ENCODE measurements at regions not wholly inside any gene's neighbourhood (a gene's known extent, or its start where the extent isn't known, plus 50 kb on each side); places are given as distances from the start of the nearest gene placed in this dataset.

- no peak overlapping the region for H3K9ac ChIP-seq (ENCODE audit: control insufficient read depth, extremely low read depth, insufficient read depth, low read length)
- no peaks in the 10 kb centered on the region for H3K27me3 ChIP-seq (ENCODE audit: control insufficient read depth, extremely low read depth, insufficient read depth, low read length)
- no peak overlapping the region for H3K4me2 ChIP-seq (ENCODE audit: control insufficient read depth, extremely low read depth, insufficient read depth, low read depth, low read length)
- H3K27ac ChIP-seq (ENCODE audit: control insufficient read depth, insufficient read depth, low read length), result no peak overlapping the region
- FAIRE-seq (no peak), DNase-seq (ENCODE audit: low read depth, low spot score) (no peak)
- no peak for TF ChIP-seq EZH2 (IDR thresholded peaks at IDR 0.05; ENCODE audit: low read length)
- TF ChIP-seq CTCF (optimal IDR thresholded peaks at IDR 0.05 in 1 of 3, IDR thresholded peaks at IDR 0.05 in 1 of 3, conservative IDR thresholded peaks at IDR 0.05 in 1 of 3; ENCODE audit: extremely low read depth in 1 of 3, insufficient read depth in 2 of 3, low read length in 3 of 3), result no peak
- H4K20me1 ChIP-seq (ENCODE audit: control insufficient read depth, extremely low read depth, insufficient read depth, low read length), result no peaks in the 10 kb centered on the region
- no peak overlapping the region for H2AFZ ChIP-seq (ENCODE audit: control insufficient read depth, low read length)
- dilution Hi-C loops (cut with MboI; ENCODE audit: extremely low pct_ligation_motif_present, low sequenced_read_pairs), result no loop called here
- no peaks in the 10 kb centered on the region for H3K79me2 ChIP-seq (ENCODE audit: control insufficient read depth, insufficient read depth, low read length)
- no peaks in the 10 kb centered on the region for H3K36me3 ChIP-seq (ENCODE audit: control insufficient read depth in 2 of 2, extremely low read depth in 1 of 2, insufficient read depth in 2 of 2, low read length in 2 of 2)
- H3K9me3 ChIP-seq (ENCODE audit: control insufficient read depth, low read depth, low read length), result no peaks in the 10 kb centered on the region
- no peaks in the 10 kb centered on the region for H3K4me1 ChIP-seq (ENCODE audit: control insufficient read depth, extremely low read depth, insufficient read depth, low read length)
- no peak overlapping the region for H3K4me3 ChIP-seq (ENCODE audit: control insufficient read depth in 2 of 3, extremely low read depth in 1 of 3, insufficient read depth in 2 of 3, low read depth in 1 of 3, low read length in 3 of 3)
- H3K9me1 ChIP-seq (ENCODE audit: control insufficient read depth, extremely low read depth, insufficient read depth, low read length), result no peaks in the 10 kb centered on the region
Measured at GRCh38 chr3:78274475-78275065, 1234.7 kb downstream of the ROBO2 start.

DNA sequence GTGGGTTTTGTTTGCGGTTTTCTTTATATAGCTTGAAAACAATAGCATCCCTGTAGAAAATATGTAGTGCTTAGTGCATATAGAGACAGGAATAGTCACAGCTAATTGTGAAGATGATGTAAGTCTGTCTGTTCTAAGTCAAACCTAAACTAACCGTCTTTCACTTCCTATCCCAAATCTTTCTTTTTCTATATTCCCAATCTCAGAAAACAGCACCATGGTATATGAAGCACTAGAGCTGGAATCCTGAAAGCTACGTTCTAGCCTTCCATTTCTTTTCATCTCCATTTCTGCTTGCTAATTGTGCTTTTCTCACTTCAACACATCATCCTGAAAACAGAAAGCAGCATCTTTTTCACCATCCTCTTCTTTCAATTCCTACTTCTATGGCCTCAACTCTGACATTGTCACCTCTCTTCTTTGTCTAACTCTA is 1235.5 kb downstream of the ROBO2 start:
- DNase-seq (ENCODE audit: low read depth, low spot score) (no peak), FAIRE-seq (no peak)
- no peaks in the 10 kb centered on the region for H4K20me1 ChIP-seq (ENCODE audit: control insufficient read depth, extremely low read depth, insufficient read depth, low read length)
- no peaks in the 10 kb centered on the region for H3K4me1 ChIP-seq (ENCODE audit: control insufficient read depth, extremely low read depth, insufficient read depth, low read length)
- no peaks in the 10 kb centered on the region for H3K79me2 ChIP-seq (ENCODE audit: control insufficient read depth, insufficient read depth, low read length)
- H3K4me3 ChIP-seq (ENCODE audit: control insufficient read depth in 2 of 3, extremely low read depth in 1 of 3, insufficient read depth in 2 of 3, low read depth in 1 of 3, low read length in 3 of 3), result no peak overlapping the region
- no peak overlapping the region for H3K27ac ChIP-seq (ENCODE audit: control insufficient read depth, insufficient read depth, low read length)
- no peaks in the 10 kb centered on the region for H3K9me3 ChIP-seq (ENCODE audit: control insufficient read depth, low read depth, low read length)
- no peaks in the 10 kb centered on the region for H3K9me1 ChIP-seq (ENCODE audit: control insufficient read depth, extremely low read depth, insufficient read depth, low read length)
- TF ChIP-seq CTCF (optimal IDR thresholded peaks at IDR 0.05 in 1 of 3, IDR thresholded peaks at IDR 0.05 in 1 of 3, conservative IDR thresholded peaks at IDR 0.05 in 1 of 3; ENCODE audit: extremely low read depth in 1 of 3, insufficient read depth in 2 of 3, low read length in 3 of 3) (no peak), EZH2 (IDR thresholded peaks at IDR 0.05; ENCODE audit: low read length) (no peak)
- no peaks in the 10 kb centered on the region for H3K36me3 ChIP-seq (ENCODE audit: control insufficient read depth in 2 of 2, extremely low read depth in 1 of 2, insufficient read depth in 2 of 2, low read length in 2 of 2)
- dilution Hi-C loops (cut with MboI; ENCODE audit: extremely low pct_ligation_motif_present, low sequenced_read_pairs), result no loop called here
- H2AFZ ChIP-seq (ENCODE audit: control insufficient read depth, low read length), result no peak overlapping the region
- no peak overlapping the region for H3K4me2 ChIP-seq (ENCODE audit: control insufficient read depth, extremely low read depth, insufficient read depth, low read depth, low read length)
- no peaks in the 10 kb centered on the region for H3K27me3 ChIP-seq (ENCODE audit: control insufficient read depth, extremely low read depth, insufficient read depth, low read length)
- H3K9ac ChIP-seq (ENCODE audit: control insufficient read depth, extremely low read depth, insufficient read depth, low read length), result no peak overlapping the region

Data from keratinocyte (primary cell).